H1 (cell line): ENCODE measurements at regions not wholly inside any gene's neighbourhood (a gene's known extent, or its start where the extent isn't known, plus 50 kb on each side); places are given as distances from the start of the nearest gene placed in this dataset.

Experiments
- CBX8 ChIP-seq: fragments of 300-800, 300-1000 bp; sonication (generic); IDR thresholded peaks from 2 replicates; pipeline ENCODE4 v1.7.1; 2016; ENCODE audit warnings: low read depth, low read length, borderline replicate concordance
- EZH2 ChIP-seq: fragments of 200-600 bp; sonication (generic); IDR thresholded peaks from 2 replicates; pipeline ENCODE4 v1.7.1; 2012; ENCODE audit warnings: low read depth, mild to moderate bottlenecking, moderate library complexity, low read length, inconsistent platforms; ENCODE audit not compliant: severe bottlenecking
- POLR2AphosphoS5 ChIP-seq: IDR thresholded peaks from 2 replicates; pipeline ENCODE4 v1.6.1; 2011; ENCODE audit warnings: low read depth, low read length
- RNF2 ChIP-seq: fragments of 200-900, 300-1000 bp; sonication (generic); IDR thresholded peaks from 2 replicates; pipeline ENCODE4 v1.7.1; 2016; ENCODE audit warnings: borderline replicate concordance, low read depth, mild to moderate bottlenecking, antibody characterized with exemption, low read length; ENCODE audit not compliant: poor library complexity, severe bottlenecking; ENCODE audit errors: missing control alignments
- TF ChIP-seq, protein P1 (sequence below), 3 experiments: IDR thresholded peaks; 1 replicate in 2 of 3; 2 replicates in 1 of 3; pipeline versions ENCODE4 v1.5.1 to v1.6.1; 2011; ENCODE audit warnings: low read length in 3 of 3, mild to moderate bottlenecking in 3 of 3, inconsistent platforms in 2 of 3, low read depth in 1 of 3, moderate library complexity in 1 of 3; ENCODE audit not compliant: insufficient read depth in 1 of 3; ENCODE audit errors: control extremely low read depth in 1 of 3

DNA sequence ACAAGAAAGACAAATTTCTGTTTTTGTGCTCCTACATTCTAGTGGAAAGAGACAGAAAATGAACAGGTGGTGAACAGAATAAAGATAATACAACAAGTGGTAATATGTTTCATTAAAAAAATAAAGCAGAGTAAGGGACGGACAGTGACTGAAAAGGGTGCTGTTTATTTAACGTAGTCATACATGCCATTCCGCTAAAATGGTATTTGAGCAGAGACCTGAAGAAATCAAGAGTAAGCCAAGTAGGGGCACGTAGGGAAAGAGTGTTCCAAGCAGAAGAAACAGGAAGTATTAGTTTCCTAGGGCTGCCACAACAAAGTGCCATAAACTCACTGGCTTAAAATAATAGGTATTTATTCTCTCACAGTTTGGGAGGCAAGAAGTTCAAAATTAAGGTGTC is 65.6 kb upstream of the KCTD3 start:
- no peak for TF ChIP-seq EZH2
- TF ChIP-seq, protein P1, sequence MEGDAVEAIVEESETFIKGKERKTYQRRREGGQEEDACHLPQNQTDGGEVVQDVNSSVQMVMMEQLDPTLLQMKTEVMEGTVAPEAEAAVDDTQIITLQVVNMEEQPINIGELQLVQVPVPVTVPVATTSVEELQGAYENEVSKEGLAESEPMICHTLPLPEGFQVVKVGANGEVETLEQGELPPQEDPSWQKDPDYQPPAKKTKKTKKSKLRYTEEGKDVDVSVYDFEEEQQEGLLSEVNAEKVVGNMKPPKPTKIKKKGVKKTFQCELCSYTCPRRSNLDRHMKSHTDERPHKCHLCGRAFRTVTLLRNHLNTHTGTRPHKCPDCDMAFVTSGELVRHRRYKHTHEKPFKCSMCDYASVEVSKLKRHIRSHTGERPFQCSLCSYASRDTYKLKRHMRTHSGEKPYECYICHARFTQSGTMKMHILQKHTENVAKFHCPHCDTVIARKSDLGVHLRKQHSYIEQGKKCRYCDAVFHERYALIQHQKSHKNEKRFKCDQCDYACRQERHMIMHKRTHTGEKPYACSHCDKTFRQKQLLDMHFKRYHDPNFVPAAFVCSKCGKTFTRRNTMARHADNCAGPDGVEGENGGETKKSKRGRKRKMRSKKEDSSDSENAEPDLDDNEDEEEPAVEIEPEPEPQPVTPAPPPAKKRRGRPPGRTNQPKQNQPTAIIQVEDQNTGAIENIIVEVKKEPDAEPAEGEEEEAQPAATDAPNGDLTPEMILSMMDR (IDR thresholded peaks at IDR 0.05; ENCODE audit: control extremely low read depth in 1 of 3, insufficient read depth in 1 of 3, low read depth in 1 of 3, low read length in 3 of 3): no peak
- TF ChIP-seq POLR2AphosphoS5: no peak
- TF ChIP-seq CBX8: no peak
- no peak for TF ChIP-seq RNF2
